NB4 (cell line): ENCODE measurements at regions not wholly inside any gene's neighbourhood (a gene's known extent, or its start where the extent isn't known, plus 50 kb on each side); places are given as distances from the start of the nearest gene placed in this dataset.

Experiments
- DNase-seq: peaks from one replicate; pipeline ENCODE4 v3.0.0; 2010; ENCODE audit warnings: low read depth
- H3K4me3 ChIP-seq: one replicate; pipeline ENCODE4 v1.5.1; 2011; ENCODE audit warnings: mild to moderate bottlenecking, low read depth, low read length, moderate library complexity
- CTCF ChIP-seq: IDR thresholded peaks from one replicate; pipeline ENCODE4 v1.5.1; 2012; ENCODE audit warnings: low read depth, low read length
- MAX ChIP-seq: IDR thresholded peaks from 2 replicates; pipeline ENCODE4 v1.6.1; 2011; ENCODE audit warnings: low read depth, low read length
- MYC ChIP-seq: IDR thresholded peaks from 2 replicates; pipeline ENCODE4 v1.6.1; 2011; ENCODE audit warnings: low read depth, low read length
- POLR2A ChIP-seq: IDR thresholded peaks from 2 replicates; pipeline ENCODE4 v1.6.1; 2011; ENCODE audit warnings: mild to moderate bottlenecking; ENCODE audit not compliant: insufficient read length; ENCODE audit errors: extremely low read depth

- TF ChIP-seq POLR2A (no peak), MYC (peak; percentile 91; the same call in 1 of the 2 replicates), MAX (peak; percentile 87)
Observed at GRCh38 chr9:3012842-3013241, 168.9 kb upstream of the PUM3 start.

GRCh38 chr9:3012245-3012644, 168.3 kb upstream of the PUM3 start:
- peak; percentile 84 for DNase-seq
- peak overlapping the region; percentile 49 for H3K4me3 ChIP-seq
- TF ChIP-seq POLR2A (no peak), CTCF (no peak), MAX (no peak), MYC (no peak)

More at GRCh38 chr9:3012842-3013241, 168.9 kb upstream of the PUM3 start:
- DNase-seq = peak; percentile 99
- H3K4me3 ChIP-seq = peak overlapping the region; percentile 49

GRCh38 chr9:3008091-3008490, 164.2 kb upstream of the PUM3 start:
- no peak overlapping the region for H3K4me3 ChIP-seq
- TF ChIP-seq POLR2A = no peak
- TF ChIP-seq MAX = no peak
- no peak for TF ChIP-seq MYC
- TF ChIP-seq CTCF = no peak
- no peak for DNase-seq

GRCh38 chr9:3007326-3007725, 163.4 kb upstream of the PUM3 start:
- no peak for TF ChIP-seq MYC
- TF ChIP-seq CTCF = no peak
- TF ChIP-seq POLR2A = no peak
- TF ChIP-seq MAX = no peak
- no peak overlapping the region for H3K4me3 ChIP-seq
- no peak for DNase-seq

- no peak for DNase-seq
- no peak overlapping the region for H3K4me3 ChIP-seq
- TF ChIP-seq MYC (no peak), CTCF (no peak), MAX (no peak), POLR2A (no peak)
Observed at GRCh38 chr9:3006851-3007250, 163.0 kb upstream of the PUM3 start.

GRCh38 chr9:3004572-3004971, 160.7 kb upstream of the PUM3 start:
- no peak for TF ChIP-seq POLR2A
- TF ChIP-seq MYC = no peak
- TF ChIP-seq CTCF = no peak
- no peak for TF ChIP-seq MAX
- no peak overlapping the region for H3K4me3 ChIP-seq
- no peak for DNase-seq
